HepG2 (cell line): ENCODE measurements at regions not wholly inside any gene's neighbourhood (a gene's known extent, or its start where the extent isn't known, plus 50 kb on each side); places are given as distances from the start of the nearest gene placed in this dataset.

Source experiments
- ATAC-seq: fragments of 200-7000 bp; cut with Tn5 transposase; 3 replicates; pipeline ENCODE4 v1.9.1; 2020; ENCODE audit warnings: mild to moderate bottlenecking, moderate library complexity
- BruUV-seq: library from RNA; stranded (reverse); fragments of 400-500 nt; replicated peaks from 2 replicates; lab custom pipeline; 2021; lab: Mats Ljungman, UMichigan
- CTCF ChIA-PET: fragments of 300-600 bp; formaldehyde crosslinking; extraction: SDS; loops from one replicate; lab custom pipeline; 2021; ENCODE audit warnings: low total read pairs, inconsistent platforms, low intra/inter-chr PET ratio; lab: Yijun Ruan, JAX
- POLR2A ChIA-PET: fragments of 350-600 bp; sonication (Branson Sonifier 250); formaldehyde crosslinking; loops from one replicate; lab custom pipeline; 2020; ENCODE audit warnings: antibody characterized with exemption, inconsistent platforms; lab: Yijun Ruan, JAX
- DNase-seq: peaks from one replicate; pipeline ENCODE4 v3.0.0-alpha.2; 2015; ENCODE audit warnings: low spot score
- FAIRE-seq: peaks from 3 replicates; lab custom pipeline; 2011; peaks lifted over from hg19 to GRCh38; lab: Jason Lieb, UNC
- H2AFZ ChIP-seq: one replicate; pipeline ENCODE4 v1.6.1; 2011; ENCODE audit warnings: low read length, inconsistent platforms
- H3K27ac ChIP-seq: fragments of 300-600 bp; 3 replicates; pipeline ENCODE4 v1.8.0; 2011; ENCODE audit warnings: mixed run types, mild to moderate bottlenecking, mixed read lengths, low read length, inconsistent platforms; ENCODE audit not compliant: insufficient read depth; ENCODE audit errors: extremely low read length
- H3K27me3 ChIP-seq, 2 experiments: fragments of 200-600 bp in 1 of 2; 2 replicates in 1 of 2; 3 replicates in 1 of 2; pipeline versions ENCODE4 v1.6.0 to v1.8.0; 2011; ENCODE audit warnings: low read length in 2 of 2, mild to moderate bottlenecking in 2 of 2, moderate library complexity in 2 of 2, inconsistent platforms in 1 of 2; ENCODE audit not compliant: insufficient read depth in 2 of 2, control insufficient read depth in 1 of 2
- H3K36me3 ChIP-seq, 2 experiments: fragments of 200-600 bp in 1 of 2; replicated peaks in 1 of 2; 2 replicates in 1 of 2; 3 replicates in 1 of 2; pipeline versions ENCODE4 v1.5.1 to v1.8.0; 2011; ENCODE audit warnings: low read length in 2 of 2, inconsistent platforms in 1 of 2; ENCODE audit not compliant: insufficient read depth in 2 of 2, control insufficient read depth in 1 of 2
- H3K4me1 ChIP-seq: 2 replicates; pipeline ENCODE4 v1.5.1; 2012; ENCODE audit warnings: low read length, inconsistent platforms; ENCODE audit not compliant: insufficient read depth
- H3K4me2 ChIP-seq: 2 replicates; pipeline ENCODE4 v1.6.0; 2011; ENCODE audit warnings: low read depth, low read length, inconsistent platforms
- H3K4me3 ChIP-seq, 3 experiments: fragments of 200-600 bp in 1 of 3; sonication (generic), shearing (Covaris generic) in 1 of 3; replicated peaks in 1 of 3; 2 replicates each; pipeline ENCODE4 v1.5.1; 2011 to 2016; ENCODE audit warnings: low read length in 3 of 3, inconsistent platforms in 2 of 3, low read depth in 2 of 3, mild to moderate bottlenecking in 2 of 3, control low read depth in 1 of 3, mixed read lengths in 1 of 3; ENCODE audit not compliant: insufficient read depth in 1 of 3
- H3K79me2 ChIP-seq: one replicate; pipeline ENCODE4 v1.6.1; 2011; ENCODE audit warnings: low read length, inconsistent platforms; ENCODE audit not compliant: insufficient read depth
- H3K9ac ChIP-seq: 2 replicates; pipeline ENCODE4 v1.6.0; 2011; ENCODE audit warnings: mild to moderate bottlenecking, low read depth, low read length, inconsistent platforms; ENCODE audit not compliant: insufficient read depth
- H3K9me3 ChIP-seq: 2 replicates; pipeline ENCODE4 v1.5.1; 2012; ENCODE audit warnings: mild to moderate bottlenecking, low read length
- H4K20me1 ChIP-seq: 2 replicates; pipeline ENCODE4 v1.6.0; 2011; ENCODE audit warnings: inconsistent platforms, mild to moderate bottlenecking, low read length, moderate library complexity; ENCODE audit not compliant: insufficient read depth
- MAFF ChIP-seq: IDR thresholded peaks from 2 replicates; pipeline ENCODE4 v1.6.1; 2011; ENCODE audit warnings: low read depth, low read length, improper control_type of control experiment
- RNF219 ChIP-seq: sonication (generic); formaldehyde crosslinking; IDR thresholded peaks from 2 replicates; pipeline ENCODE4 v1.5.0; 2020; ENCODE audit warnings: mild to moderate bottlenecking, missing genetic modification reagents
- SP140L ChIP-seq: sonication (generic); formaldehyde crosslinking; IDR thresholded peaks from 2 replicates; pipeline ENCODE4 v1.4.0; 2020; ENCODE audit warnings: missing genetic modification reagents, borderline replicate concordance
- USF2 ChIP-seq, 2 experiments: sonication (generic) in 1 of 2; formaldehyde crosslinking in 1 of 2; IDR thresholded peaks; 2 replicates each; pipeline versions ENCODE4 v1.5.1 to v1.6.1; 2011 to 2020; ENCODE audit warnings: borderline replicate concordance in 1 of 2, low read depth in 1 of 2, low read length in 1 of 2, mild to moderate bottlenecking in 1 of 2, missing genetic modification reagents in 1 of 2, moderate library complexity in 1 of 2
- ZNF180 ChIP-seq: sonication (generic); formaldehyde crosslinking; IDR thresholded peaks from 2 replicates; pipeline ENCODE4 v1.4.0; 2020; ENCODE audit warnings: low read depth, missing genetic modification reagents, borderline replicate concordance
- ZNF274 ChIP-seq: sonication (generic); formaldehyde crosslinking; IDR thresholded peaks from 2 replicates; pipeline ENCODE4 v1.5.1; 2020; ENCODE audit warnings: mild to moderate bottlenecking, missing genetic modification reagents
- WGBS: methylation state at CpG from one replicate; pipeline ENCODE4 v1.1.6; 2017; ENCODE audit warnings: low lambda C conversion rate; 5-methylcytosine and 5-hydroxymethylcytosine counted together
- in situ Hi-C: cut with HindIII; loops from 2 replicates; pipeline ENCODE4 v1.10.0; 2017; ENCODE audit warnings: low pct_unique_long_range_greater_than_20kb; ENCODE audit not compliant: extremely low pct_ligation_motif_present
- intact Hi-C: fragments of 100-400 bp; cut with micrococcal nuclease; formaldehyde crosslinking; loops from one replicate; pipeline ENCODE4 v1.10.0; 2022; ENCODE audit not compliant: unreplicated experiment
- TF ChIP-seq, protein P1 (sequence below): sonication (generic); formaldehyde crosslinking; IDR thresholded peaks from 2 replicates; pipeline ENCODE4 v1.4.0; 2020; ENCODE audit warnings: mild to moderate bottlenecking, missing genetic modification reagents

DNA sequence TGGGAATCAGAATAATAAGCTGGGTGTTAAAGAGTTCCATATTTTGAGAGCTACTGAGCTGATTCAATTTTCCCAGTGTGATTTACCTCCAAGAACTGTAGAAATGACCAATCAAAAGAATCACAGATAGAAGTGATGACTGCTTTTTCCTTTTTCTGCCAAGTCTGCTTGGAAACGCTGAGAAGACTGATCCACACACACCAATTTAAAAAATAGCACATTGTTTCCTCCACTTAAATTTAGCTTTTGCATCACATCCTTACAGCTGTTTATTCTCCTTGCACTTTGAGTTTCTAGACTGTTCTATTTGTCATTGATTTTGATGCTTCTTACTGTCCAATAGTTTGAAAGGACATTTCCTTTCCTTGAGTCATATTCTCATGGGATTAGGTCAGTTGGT lies 590.3 kb upstream of the CHAC2 start (continued):
- TF ChIP-seq, protein P1, sequence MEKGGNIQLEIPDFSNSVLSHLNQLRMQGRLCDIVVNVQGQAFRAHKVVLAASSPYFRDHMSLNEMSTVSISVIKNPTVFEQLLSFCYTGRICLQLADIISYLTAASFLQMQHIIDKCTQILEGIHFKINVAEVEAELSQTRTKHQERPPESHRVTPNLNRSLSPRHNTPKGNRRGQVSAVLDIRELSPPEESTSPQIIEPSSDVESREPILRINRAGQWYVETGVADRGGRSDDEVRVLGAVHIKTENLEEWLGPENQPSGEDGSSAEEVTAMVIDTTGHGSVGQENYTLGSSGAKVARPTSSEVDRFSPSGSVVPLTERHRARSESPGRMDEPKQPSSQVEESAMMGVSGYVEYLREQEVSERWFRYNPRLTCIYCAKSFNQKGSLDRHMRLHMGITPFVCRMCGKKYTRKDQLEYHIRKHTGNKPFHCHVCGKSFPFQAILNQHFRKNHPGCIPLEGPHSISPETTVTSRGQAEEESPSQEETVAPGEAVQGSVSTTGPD (CRISPR knock-in tag), result no peak
- TF ChIP-seq MAFF, result no peak

- ChIA-PET POLR2A (no interaction called here), CTCF (no interaction called here)
- Histone ChIP-seq H3K4me3 (no peak overlapping the region), H3K27ac (no peak overlapping the region), H3K79me2 (no peaks in the 10 kb centered on the region), H3K9me3 (no peaks in the 10 kb centered on the region), H3K4me2 (no peak overlapping the region), H3K4me1 (no peaks in the 10 kb centered on the region), H3K9ac (no peak overlapping the region), H3K27me3 (no peaks in the 10 kb centered on the region), H4K20me1 (no peaks in the 10 kb centered on the region), H2AFZ (no peak overlapping the region), H3K36me3 (no peaks in the 10 kb centered on the region)
- WGBS, result 2% methylated on average over 1 of the region's 1 CpG
- FAIRE-seq (no peak), ATAC-seq (no peak), DNase-seq (no peak)
- BruUV-seq, result no TSS peak
- TF ChIP-seq RNF219 (no peak), ZNF274 (CRISPR knock-in tag) (no peak), SP140L (no peak), ZNF180 (CRISPR knock-in tag) (no peak), USF2 (IDR thresholded peaks at IDR 0.05; ENCODE audit: low read depth, low read length) (no peak), USF2 (CRISPR knock-in tag; IDR thresholded peaks at IDR 0.05; ENCODE audit: borderline replicate concordance) (no peak)
- in situ Hi-C loops, result no loop called here
- intact Hi-C loops, result no loop called here
These were observed 593.1 kb upstream of the CHAC2 start for GRCh38 chr2:53174539-53174938.
